ENCODE measurements at regions not wholly inside any gene's neighbourhood (a gene's known extent, or its start where the extent isn't known, plus 50 kb on each side); places are given as distances from the start of the nearest gene placed in this dataset.
"Not testable (repeated sequence)": the region's sequence is repeated elsewhere in the genome, so short reads cannot be mapped to it uniquely, and the experiment has no call there.

DNA sequence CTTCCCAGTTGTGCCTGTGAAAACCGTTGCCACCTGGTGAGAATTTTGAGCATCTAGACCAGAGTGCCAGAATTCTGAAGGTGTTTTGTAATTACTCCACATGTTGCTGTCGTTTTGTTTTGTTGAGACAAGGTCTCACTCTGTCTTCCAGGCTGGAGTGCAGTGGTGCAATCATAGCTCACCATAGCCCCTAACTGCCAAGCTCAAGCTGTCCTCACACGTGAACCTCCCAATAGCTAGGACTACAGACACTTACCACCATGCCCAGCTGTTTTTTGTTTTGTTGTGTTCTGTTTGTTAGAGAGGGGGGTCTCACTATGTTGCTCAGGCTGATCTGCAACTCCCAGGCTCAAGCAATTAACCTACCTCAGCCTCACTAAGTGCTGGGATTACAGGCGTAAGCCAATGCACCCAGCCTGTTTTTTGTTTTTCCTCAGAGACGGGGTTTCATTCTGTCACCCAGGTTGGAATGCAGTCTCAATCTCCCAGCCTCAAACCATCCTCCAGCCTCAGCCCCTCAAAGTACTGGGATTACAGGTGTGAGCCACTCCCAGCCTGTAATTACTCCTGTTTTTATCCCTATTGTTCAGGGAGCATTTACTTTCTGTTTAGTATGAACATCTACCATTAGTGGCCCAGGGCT, 121.1 kb upstream of the DMRT1 start:
- no peak for DNase-seq

DNA sequence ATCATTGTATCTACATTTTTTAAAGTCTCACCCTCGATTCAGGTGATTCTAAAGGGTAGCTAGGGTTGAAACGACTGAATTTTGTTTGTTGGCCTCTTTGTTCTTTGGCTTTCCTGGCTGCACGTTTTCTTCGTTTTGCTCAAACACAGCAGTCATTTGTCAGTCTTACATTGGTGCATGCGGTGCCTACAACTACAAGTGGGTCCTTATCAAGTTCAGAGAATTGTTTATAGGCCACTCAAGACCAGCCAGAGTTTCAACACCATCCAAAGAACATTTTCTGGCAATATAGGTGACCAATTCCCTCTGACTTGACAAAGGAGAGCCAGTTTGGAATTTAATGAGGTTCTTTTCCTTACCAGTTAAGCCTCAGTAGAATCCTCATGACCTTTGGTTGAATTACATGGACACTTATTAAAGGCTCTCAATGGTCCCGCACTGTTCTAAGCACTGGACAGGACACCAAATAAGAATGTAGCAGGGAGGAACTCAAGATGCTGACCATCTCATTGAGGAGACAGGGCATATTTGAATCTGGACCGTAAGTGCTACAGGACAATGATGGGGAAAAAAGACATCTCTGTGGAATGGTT, 119.0 kb upstream of the DMRT1 start:
- no peak for DNase-seq

DNA sequence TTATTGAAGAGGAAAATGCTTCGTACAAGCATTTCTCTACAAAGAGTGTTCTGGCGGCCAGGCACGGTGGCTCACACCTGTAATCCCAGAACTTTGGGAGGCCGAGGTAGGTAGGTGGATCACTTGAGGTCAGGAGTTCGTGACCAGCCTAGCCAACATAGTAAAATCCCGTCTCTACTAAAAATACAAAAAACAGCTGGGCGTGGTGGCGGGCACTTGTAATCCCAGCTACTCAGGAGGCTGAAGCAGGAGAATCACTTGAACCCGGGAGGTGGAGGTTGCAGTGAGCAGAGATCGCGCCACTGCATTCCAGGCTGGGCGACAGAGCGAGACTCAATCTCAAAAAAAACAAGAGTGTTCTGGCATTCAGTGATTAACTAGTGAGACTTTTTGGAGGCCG, 117.0 kb upstream of the DMRT1 start:
- DNase-seq, result not testable (repeated sequence)

DNA sequence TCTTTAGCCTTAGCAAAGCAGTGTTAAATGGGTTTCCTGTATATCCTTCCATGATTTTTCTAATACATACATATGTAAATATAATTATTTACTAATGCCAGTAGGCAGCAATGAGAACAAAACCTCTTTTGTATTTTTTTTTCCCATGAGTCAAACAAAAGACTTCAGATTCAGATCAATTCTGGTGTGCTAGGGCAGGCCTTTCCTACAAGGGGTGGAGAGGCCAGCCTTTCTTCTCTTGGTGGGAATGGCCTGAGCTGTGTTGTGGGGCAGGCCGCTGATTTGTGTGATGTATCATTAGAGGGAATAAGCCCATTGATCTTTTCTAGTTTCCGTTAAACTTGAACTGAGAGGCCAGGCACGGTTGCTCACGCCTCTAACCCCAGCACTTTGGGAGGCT, 115.5 kb upstream of the DMRT1 start:
- no peak for DNase-seq

DNA sequence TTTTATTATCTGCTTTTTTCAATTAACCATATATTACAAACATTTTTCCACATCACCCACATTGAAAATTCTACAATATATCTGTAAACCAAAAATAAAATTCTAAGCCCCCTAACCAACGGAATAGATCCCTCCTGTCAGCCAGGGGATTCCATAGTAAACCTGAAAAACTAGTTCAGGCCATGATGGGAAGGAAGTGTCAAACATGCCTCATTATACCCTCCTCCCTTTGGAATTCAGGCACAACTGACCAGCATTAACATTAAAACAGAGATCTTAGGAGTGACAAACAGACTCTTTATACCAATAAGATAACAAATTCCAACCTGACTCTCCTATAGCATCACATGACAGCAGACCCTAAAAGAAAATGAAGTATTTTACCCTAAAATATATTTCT, 113.7 kb upstream of the DMRT1 start:
- no peak for DNase-seq

DNA sequence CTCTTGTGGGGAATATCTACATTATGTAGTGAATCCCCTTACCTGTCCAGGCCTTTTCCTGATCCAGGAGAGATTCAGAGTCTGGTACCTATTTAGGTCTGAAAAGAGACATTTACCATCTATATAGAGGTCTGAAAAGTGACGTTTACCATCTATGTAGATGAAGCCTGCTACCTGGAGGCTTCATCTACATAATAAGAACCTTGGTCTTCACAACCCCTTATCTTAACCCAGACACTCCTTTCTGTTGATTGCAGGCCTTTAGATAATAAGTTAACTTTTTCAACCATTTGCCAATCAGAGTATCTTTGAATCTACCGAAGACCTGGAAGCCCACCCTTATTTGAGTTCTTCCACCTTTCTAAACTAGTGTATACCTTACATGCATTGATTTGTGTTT, 113.0 kb upstream of the DMRT1 start:
- DNase-seq, result no peak

DNA sequence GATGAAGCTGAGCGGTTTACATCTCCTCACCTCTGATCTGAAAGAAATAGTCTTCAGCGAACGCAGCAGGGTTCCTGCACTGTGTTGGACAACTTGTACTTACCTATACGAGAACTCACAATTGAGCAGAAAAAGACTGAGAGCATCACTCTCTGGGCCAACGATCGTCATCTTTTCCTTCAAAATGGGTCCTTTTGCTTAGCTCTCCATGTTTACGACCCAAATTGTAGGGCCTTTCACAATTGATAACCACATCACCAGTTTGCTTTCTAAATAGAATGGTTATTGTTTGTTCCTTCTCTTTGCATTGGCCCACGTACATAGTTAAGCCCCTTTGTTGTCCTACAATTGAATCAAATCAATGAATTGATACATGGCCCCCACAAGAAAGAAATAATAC, 110.0 kb upstream of the DMRT1 start:
- no peak for DNase-seq

DNA sequence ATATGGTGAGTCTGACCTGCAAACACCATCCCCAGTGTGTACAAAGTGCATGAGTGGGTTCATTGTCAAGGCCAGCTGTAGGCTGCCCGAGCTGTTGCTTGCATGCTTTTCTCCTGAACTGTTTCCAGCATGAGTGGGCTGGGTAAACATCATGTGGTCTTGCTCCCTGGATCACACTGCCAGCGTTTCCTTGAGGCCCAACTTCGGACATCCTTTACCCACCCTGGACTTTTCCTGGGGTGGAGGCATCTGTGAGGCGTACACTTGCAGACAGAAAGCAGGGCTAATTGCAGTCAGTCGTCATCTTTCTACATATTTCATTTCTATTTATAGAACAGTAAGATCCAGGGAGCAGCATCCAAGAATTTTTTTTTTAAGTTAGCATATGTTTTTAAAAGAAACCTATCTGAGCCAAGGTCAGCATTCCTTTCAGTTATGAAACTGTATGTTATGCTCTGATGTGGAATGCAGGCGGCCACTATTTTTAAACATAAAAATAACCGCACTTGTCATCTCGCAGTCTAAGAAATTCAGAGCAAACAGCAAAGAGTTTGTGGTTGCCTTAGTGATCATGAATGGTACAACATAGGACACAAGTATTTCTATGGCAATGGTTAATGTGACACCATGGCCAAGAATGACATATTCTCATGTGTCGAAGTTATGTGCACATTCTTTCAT, 106.5 kb upstream of the DMRT1 start:
- no peak for DNase-seq

DNA sequence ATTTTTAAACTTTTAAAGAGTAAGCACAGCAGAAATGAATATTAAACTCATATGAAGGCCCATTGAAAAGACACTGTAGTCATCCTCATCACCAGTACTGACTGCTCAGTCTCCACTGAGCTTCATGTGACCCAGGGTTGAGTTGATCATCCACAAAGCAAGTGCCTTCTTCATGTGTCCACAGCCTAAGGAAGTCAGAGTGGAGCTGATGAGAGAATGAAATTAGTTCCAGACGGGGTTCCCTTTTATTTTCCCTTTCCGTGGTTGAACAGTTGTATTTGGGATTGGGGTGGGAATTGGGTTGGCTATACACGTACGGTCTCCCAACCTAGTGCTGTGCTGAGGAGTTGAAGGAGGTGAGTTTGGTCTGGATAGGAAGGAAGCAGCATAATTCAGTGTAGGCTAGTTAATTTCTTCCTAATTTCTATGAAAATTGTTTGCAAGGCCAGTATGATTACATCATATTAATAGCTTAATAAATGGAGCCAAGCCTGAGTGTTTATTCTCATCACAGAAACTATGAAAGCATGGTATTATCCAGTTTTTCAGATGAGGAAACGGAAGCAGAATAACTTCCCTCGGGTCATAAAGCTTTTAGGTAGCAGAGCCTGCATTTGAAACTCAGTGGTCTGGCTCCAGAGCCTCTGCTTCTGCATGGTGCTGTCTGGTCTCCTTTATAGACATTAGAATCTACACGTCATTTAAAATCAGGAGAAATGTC, 103.9 kb upstream of the DMRT1 start:
- no peak for DNase-seq

DNA sequence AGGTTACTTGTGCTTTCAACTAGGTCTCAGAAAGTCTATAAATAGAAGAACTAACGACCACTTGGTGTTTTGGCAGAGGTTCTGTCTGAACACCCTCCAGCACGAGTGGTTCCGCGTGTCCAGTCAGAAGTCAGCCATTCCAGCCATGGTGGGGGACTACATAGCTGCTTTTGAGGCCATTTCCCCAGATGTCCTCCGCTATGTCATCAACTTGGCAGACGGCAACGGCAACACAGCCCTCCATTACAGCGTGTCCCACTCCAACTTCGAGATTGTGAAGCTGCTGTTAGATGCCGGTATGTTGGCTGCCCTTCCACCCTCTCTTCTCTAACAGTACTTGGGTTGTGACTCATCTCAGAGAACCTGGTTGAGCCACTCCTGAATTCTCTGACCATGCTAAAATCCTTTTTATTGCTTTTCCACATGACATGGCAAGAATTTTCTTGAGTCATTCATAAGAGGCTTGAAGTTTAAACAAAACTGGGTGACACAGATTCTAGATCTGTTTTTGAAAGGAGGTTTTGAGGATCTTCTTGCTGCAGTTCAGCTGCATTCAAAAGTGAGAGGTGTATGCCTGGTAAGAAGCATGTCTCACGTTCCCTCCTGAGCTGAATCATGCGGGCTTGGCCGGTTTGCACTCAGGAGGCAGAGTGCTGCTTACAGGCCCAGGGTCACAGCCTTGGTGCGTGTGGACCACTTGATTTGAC, 103.1 kb upstream of the DMRT1 start:
- DNase-seq, result no peak

DNA sequence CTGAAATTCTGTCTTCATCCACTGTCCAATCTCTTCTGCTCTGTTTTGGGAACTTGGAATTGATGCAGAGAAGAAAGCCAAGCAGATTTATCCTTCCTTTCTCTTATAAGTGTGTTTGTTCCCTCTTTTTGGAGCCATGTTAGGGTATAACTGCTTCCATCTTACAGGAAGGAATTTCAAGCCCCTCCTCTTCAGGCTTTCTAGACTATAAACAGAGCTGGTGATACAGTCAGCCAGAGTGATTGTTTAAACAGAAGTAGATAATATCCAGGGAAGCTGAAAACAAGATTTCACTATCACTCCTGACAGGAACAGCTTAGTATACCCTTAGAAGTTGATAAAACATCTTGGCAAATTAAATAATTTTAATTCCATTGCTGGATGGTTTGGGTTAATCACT, 102.1 kb upstream of the DMRT1 start:
- DNase-seq, result no peak

DNA sequence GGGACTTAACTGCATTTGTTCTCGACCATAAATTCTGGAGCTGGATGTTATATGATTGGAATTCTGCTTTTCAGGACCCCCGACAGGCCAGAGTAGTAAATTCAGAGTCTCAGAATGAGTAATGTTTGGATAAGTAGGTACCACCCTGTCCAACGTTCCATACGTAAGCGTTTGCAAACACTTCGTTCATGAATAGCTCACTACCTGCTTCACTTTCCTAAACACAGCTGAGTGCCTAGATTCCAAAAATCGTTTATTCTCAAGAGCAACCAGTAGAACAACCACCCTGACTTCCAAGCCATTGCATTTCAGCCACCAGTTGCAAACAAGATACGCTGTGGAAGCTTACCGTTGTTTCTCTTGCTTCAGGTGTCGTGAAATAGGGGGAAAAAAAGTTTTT, 101.3 kb upstream of the DMRT1 start:
- no peak for DNase-seq

DNA sequence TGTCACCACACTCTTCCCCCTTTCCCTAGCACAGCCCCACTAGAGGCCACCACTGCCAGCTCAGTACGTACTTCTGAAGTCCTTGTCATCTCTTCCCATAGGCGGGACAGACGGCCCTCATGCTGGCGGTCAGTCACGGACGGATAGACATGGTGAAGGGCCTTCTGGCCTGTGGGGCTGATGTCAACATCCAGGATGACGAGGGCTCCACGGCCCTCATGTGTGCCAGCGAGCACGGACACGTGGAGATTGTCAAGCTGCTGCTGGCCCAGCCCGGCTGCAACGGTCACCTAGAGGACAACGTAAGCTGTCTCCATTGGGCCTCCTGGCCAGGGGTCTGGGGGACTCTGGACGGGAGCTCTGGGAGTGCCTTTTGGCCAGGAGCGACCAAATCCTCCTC, 99.4 kb upstream of the DMRT1 start:
- DNase-seq, result no peak

DNA sequence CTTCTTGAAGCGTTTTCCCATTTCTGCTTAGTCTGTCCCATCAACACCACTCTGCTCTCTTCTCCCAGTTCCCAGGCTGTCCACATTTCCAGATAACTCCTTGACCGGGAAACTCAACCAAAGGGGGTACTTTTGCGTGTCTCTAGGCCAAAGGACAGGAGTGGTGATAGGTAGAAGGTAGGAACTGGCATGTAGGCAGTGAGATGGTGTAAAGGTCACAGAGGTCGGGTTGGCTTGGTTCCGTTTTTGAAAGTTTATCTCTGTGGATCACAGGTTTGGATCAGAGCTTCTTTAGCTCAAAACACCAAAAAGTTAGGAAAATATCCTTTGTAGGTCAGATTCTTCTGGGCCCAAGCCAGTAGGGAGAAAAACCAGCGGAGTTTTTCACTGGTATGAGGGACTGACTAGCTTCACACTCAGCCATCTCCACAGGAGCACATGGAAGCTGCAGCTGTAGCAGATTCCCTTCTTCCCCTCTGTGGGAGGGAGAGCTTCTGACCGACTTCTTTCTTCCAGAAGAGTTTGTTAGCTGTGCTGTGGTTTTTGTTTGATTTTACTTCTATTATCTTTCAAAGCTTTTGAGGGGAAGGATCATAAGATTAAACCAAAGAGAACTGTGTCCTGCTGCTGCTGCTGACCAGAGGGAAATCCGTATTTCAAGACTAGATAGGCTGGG, 98.4 kb upstream of the DMRT1 start:
- no peak for DNase-seq

DNA sequence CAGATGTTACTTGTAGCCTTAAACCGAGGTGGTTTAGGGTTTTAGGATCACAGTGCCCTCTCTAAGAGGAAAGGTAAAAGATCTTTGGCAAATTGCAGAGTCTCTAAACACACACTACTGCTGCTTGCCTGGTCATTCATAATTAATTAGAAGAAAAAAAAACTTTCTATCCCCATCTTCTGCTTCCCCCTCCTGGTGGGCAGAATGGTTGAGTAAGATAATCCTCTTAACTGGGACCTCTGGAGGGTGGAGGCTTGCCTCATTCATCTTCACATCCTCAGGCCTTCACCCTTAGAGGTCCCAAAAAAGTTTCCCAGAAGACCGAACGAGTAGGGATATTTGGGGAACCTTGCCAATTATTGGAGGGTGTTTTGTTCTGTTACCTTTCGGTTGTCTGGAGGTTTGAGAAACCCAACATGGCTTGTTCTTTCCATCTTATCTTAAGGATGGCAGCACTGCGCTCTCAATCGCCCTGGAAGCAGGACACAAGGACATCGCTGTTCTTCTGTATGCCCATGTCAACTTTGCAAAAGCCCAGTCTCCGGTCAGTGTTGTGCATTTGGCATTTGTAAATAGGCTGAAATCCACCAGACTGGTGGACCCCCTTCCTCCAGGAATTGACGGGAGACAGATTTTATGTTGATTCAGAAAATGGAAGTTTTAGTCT, 97.3 kb upstream of the DMRT1 start:
- DNase-seq, result no peak

DNA sequence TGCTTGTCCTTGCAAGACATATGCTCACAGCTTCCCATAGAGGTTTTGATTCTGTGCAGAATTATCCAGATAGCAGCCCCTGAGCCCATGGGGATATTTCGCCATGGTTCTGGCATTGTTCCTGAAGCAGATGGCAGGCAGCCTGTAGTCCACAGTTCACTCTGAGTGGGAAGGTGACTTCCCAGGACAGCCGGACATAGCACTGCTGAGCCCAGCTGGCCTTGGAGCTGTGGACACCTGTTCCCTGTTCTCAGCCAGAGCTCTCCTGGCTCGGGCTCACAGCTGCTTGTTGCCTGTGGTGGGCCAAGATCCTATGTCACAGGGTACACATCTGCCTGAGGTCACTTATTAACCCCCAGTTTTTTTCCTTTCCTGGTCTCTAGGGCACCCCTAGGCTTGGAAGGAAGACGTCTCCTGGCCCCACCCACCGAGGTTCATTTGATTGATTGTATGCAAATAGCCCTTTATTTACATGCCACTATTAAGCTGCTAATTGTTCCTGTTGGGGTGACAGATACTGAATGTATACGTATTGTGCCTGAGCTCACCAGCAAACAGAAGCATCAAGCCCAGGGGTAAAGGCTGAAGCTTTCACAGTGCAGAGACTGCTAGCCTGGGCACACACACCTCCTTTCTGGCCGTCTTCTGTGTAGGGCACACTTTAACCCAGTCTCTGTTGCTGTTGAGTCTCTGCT, 96.6 kb upstream of the DMRT1 start:
- no peak for DNase-seq

DNA sequence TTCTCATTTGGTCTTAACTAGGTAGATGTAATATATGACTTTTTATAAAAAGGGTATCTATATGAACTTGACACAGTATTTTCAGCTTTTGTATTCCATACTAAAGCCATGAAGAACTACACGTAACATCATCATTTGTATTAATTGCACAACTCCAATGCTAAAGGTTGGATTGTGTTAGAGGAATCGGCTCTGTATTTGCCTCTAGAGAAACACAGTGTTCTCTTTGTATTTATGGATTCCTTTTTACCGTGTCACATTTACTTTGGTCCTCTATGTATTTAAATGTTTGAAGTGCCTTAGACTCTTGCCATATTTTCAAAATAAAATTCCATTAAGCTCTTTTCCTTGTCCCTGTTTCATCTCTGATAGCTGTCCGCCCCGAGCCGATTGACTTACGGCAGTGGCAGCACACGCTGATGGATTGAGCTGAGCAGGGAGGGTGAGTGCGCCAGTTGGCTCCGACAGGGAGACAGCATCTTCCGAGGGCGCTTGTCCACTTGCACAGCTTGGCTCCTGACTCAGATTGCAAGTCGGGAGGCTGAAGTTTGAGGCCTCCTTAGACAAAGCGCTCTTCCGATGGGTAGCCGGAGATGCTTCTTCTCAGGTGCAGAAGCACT, 95.6 kb upstream of the DMRT1 start:
- DNase-seq, result no peak

DNA sequence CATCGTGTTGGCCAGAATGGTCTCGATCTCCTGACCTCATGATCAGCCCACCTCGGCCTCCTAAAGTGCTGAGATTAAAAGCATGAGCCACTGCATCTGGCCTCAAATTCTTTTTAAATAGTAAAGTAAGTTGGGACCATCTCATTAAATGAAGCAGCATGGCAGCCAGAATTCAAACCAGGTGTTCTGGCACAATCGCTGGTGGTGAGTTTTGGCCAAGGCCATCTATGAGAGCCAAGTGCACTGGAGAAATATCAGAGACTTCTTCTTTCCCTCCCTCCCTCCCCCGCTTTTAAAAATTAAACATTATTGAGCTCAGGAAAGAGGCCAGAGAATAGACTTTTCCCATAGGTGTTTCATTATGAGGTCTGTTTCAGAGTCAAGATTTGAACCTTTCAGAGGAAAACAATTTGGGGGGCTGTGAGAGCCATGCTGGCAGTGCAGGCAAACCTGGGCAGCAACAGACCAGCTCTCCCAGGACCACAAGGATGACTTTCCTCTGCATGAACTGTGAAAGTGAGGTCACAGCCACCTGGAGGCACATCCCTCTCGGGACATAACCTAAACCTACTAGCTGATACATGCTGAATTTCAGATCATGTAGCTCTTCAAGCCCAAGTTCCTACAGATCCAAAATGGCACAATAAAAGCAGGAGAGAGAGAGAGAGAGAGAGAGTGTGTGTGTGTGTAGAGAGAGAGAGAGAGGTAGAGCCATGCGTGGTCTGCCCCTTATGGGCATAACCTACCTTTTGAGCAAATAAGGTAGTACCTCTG, 94.6 kb upstream of the DMRT1 start:
- no peak for DNase-seq

DNA sequence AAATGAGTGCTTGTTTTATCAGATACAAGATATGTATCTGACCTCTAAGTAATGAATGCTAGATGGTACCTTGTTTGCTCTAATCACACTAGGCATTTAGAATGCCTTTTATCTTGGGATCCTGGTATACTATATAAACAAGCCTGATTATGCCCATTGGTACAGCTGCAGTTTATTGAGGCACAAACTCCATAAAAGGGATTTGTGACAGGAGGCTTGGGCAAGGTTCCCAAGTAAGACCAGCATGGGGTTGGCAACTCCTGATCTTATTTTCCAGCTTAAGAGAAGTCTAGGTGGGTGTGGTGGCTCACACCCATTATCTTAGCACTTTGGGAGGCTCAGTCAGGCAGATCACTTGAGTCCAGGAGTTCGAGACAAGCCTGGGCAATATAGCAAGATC, 93.9 kb upstream of the DMRT1 start:
- DNase-seq, result no peak

DNA sequence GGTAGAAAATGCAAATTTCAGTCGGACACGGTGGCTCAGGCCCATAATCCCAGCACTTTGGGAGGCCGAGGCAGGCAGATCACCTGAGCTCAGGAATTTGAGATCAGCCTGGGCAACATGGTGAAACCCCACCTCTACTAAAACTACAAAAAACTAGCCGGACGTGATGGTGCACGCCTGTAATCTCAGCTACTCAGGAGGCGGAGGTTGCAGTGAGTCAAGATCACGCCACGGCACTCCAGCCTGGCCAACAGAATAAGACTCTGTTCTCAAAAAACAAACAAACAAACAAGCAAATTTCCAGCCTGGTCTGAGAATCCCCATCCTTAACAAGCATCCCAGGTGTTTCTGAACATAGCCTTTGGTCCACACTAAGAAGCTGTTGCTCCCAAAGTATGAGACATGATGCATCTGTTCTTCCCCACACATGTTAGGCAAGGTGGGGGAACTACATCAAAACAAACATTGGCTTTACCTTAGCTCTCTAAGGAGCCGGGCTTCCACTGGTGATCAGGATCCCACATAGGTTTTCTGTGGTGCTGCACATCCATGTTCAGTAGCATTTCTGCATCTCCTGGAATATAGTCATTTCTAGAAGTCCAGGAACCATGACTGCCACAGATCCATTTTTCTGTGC, 92.5 kb upstream of the DMRT1 start:
- DNase-seq, result no peak

Measured in NCI-H1930 (cell line).